ENCODE measurements at regions not wholly inside any gene's neighbourhood (a gene's known extent, or its start where the extent isn't known, plus 50 kb on each side); places are given as distances from the start of the nearest gene placed in this dataset.
A peak's percentile ranks its signal among the peaks of the same experiment; 100 is the strongest.
"Not testable (repeated sequence)": the region's sequence is repeated elsewhere in the genome, so short reads cannot be mapped to it uniquely, and the experiment has no call there.

- CTCF ChIA-PET = not testable (repeated sequence)
Measured at GRCh38 chr17:63287006-63287405, 159.1 kb downstream of the CYB561 start.

GRCh38 chr17:63289931-63290330, 156.2 kb downstream of the CYB561 start:
- Histone ChIP-seq H3K9me3 (ENCODE audit: control insufficient read depth in 2 of 3, low read length in 3 of 3) (peaks cover 0 to 3% (median 0%) of the 10 kb centered on the region in 3 experiments), H3K36me3 (ENCODE audit: control insufficient read depth in 2 of 3, insufficient read depth in 3 of 3, low read length in 3 of 3) (no peaks in the 10 kb centered on the region), H3K27ac (ENCODE audit: low read depth, low read length) (no peak overlapping the region), H3K4me1 (ENCODE audit: control insufficient read depth in 2 of 2, insufficient read depth in 2 of 2, low read length in 2 of 2) (no peaks in the 10 kb centered on the region), H3K4me3 (ENCODE audit: low read length) (no peak overlapping the region), H3K27me3 (ENCODE audit: control insufficient read depth in 2 of 2, insufficient read depth in 2 of 2, low read length in 2 of 2) (no peaks in the 10 kb centered on the region)
- H3K27me3 Mint-ChIP-seq = peaks cover 0 to 5% (median 0%) of the 10 kb centered on the region in 5 donors
- peaks cover 0 to 2% (median 0%) of the 10 kb centered on the region in 7 donors for H3K4me1 Mint-ChIP-seq
- peaks cover 2 to 64% (median 52%) of the 10 kb centered on the region in 5 donors for H3K36me3 Mint-ChIP-seq
- H3K27ac Mint-ChIP-seq = no peak overlapping the region
- CTCF ChIA-PET = interaction anchor here (0.8 kb wide), 1 partner anchor 9 kb away, joined by 3 read pairs; no protein-coding TSS in a partner anchor
- POLR2A ChIA-PET = interaction anchor here (0.6 kb wide), 1 partner anchor 367 kb away, joined by 3 read pairs; no protein-coding TSS in a partner anchor
- ATAC-seq (no peak), DNase-seq (no peak)
- no peak overlapping the region for H3K4me3 Mint-ChIP-seq
- intact Hi-C loops (cut with micrococcal nuclease) = no loop called here
- peaks cover 5 to 36% (median 14%) of the 10 kb centered on the region in 11 donors for H3K9me3 Mint-ChIP-seq

More at GRCh38 chr17:63287006-63287405, 159.1 kb downstream of the CYB561 start:
- H3K4me1 ChIP-seq (ENCODE audit: control insufficient read depth in 2 of 2, insufficient read depth in 2 of 2, low read length in 2 of 2); H3K27me3 Mint-ChIP-seq; intact Hi-C loops (cut with micrococcal nuclease); H3K27me3 ChIP-seq (ENCODE audit: control insufficient read depth in 2 of 2, insufficient read depth in 2 of 2, low read length in 2 of 2); POLR2A ChIA-PET; H3K36me3 ChIP-seq (ENCODE audit: control insufficient read depth in 2 of 3, insufficient read depth in 3 of 3, low read length in 3 of 3); DNase-seq; H3K4me3 ChIP-seq (ENCODE audit: low read length); H3K27ac Mint-ChIP-seq; H3K4me1 Mint-ChIP-seq; ATAC-seq; H3K27ac ChIP-seq (ENCODE audit: low read depth, low read length); H3K9me3 ChIP-seq (ENCODE audit: control insufficient read depth in 2 of 3, low read length in 3 of 3); H3K4me3 Mint-ChIP-seq: not testable (repeated sequence)
- peaks cover 5 to 57% (median 30%) of the 10 kb centered on the region in 11 donors for H3K9me3 Mint-ChIP-seq
- peaks cover 2 to 77% (median 56%) of the 10 kb centered on the region in 5 donors for H3K36me3 Mint-ChIP-seq

- intact Hi-C loops (cut with micrococcal nuclease) = no loop called here
- ChIA-PET POLR2A (no interaction called here), CTCF (interaction anchor here (0.8 kb wide), 1 partner anchor 9 kb away, joined by 3 read pairs; no protein-coding TSS in a partner anchor)
- ATAC-seq (no peak), DNase-seq (no peak)
- Mint-ChIP-seq H3K9me3 (peaks cover 1 to 34% (median 10%) of the 10 kb centered on the region in 11 donors), H3K4me1 (peaks cover 0 to 2% (median 0%) of the 10 kb centered on the region in 7 donors), H3K27me3 (peaks cover 0 to 4% (median 0%) of the 10 kb centered on the region in 5 donors), H3K4me3 (no peak overlapping the region), H3K36me3 (peaks cover 2 to 60% (median 48%) of the 10 kb centered on the region in 5 donors), H3K27ac (no peak overlapping the region)
- no peak overlapping the region for H3K27ac ChIP-seq (ENCODE audit: low read depth, low read length)
- H3K36me3 ChIP-seq (ENCODE audit: control insufficient read depth in 2 of 3, insufficient read depth in 3 of 3, low read length in 3 of 3) = no peaks in the 10 kb centered on the region
- H3K4me3 ChIP-seq (ENCODE audit: low read length) = no peak overlapping the region
- no peaks in the 10 kb centered on the region for H3K4me1 ChIP-seq (ENCODE audit: control insufficient read depth in 2 of 2, insufficient read depth in 2 of 2, low read length in 2 of 2)
- no peaks in the 10 kb centered on the region for H3K27me3 ChIP-seq (ENCODE audit: control insufficient read depth in 2 of 2, insufficient read depth in 2 of 2, low read length in 2 of 2)
- peaks cover 0 to 3% (median 0%) of the 10 kb centered on the region in 3 experiments for H3K9me3 ChIP-seq (ENCODE audit: control insufficient read depth in 2 of 3, low read length in 3 of 3)
Measured at GRCh38 chr17:63290351-63290750, 155.8 kb downstream of the CYB561 start.

- Histone ChIP-seq H3K4me1 (ENCODE audit: control insufficient read depth in 2 of 2, insufficient read depth in 2 of 2, low read length in 2 of 2) (no peaks in the 10 kb centered on the region), H3K27ac (ENCODE audit: low read depth, low read length) (no peak overlapping the region), H3K36me3 (ENCODE audit: control insufficient read depth in 2 of 3, insufficient read depth in 3 of 3, low read length in 3 of 3) (no peaks in the 10 kb centered on the region), H3K4me3 (ENCODE audit: low read length) (no peak overlapping the region), H3K27me3 (ENCODE audit: control insufficient read depth in 2 of 2, insufficient read depth in 2 of 2, low read length in 2 of 2) (no peaks in the 10 kb centered on the region), H3K9me3 (ENCODE audit: control insufficient read depth in 2 of 3, low read length in 3 of 3) (peaks cover 0 to 4% (median 0%) of the 10 kb centered on the region in 3 experiments)
- no peak overlapping the region for H3K27ac Mint-ChIP-seq
- H3K27me3 Mint-ChIP-seq = peaks cover 0 to 2% (median 0%) of the 10 kb centered on the region in 5 donors
- ChIA-PET CTCF (interaction anchor here (0.8 kb wide), 1 partner anchor 9 kb away, joined by 3 read pairs; no protein-coding TSS in a partner anchor), POLR2A (no interaction called here)
- DNase-seq = no peak
- peaks cover 2 to 56% (median 44%) of the 10 kb centered on the region in 5 donors for H3K36me3 Mint-ChIP-seq
- no peak overlapping the region for H3K4me3 Mint-ChIP-seq
- H3K9me3 Mint-ChIP-seq = peaks cover 0 to 34% (median 7%) of the 10 kb centered on the region in 11 donors
- no peak for ATAC-seq
- H3K4me1 Mint-ChIP-seq = peaks cover 0 to 6% (median under 1%) of the 10 kb centered on the region in 7 donors
- intact Hi-C loops (cut with micrococcal nuclease) = no loop called here
Measured at GRCh38 chr17:63290784-63291183, 155.3 kb downstream of the CYB561 start.

GRCh38 chr17:63291258-63291657, 154.8 kb downstream of the CYB561 start:
- intact Hi-C loops (cut with micrococcal nuclease) = no loop called here
- H3K27ac ChIP-seq (ENCODE audit: low read depth, low read length) = no peak overlapping the region
- peaks cover 0 to 34% (median 12%) of the 10 kb centered on the region in 11 donors for H3K9me3 Mint-ChIP-seq
- H3K36me3 Mint-ChIP-seq = peaks cover 2 to 60% (median 48%) of the 10 kb centered on the region in 5 donors
- H3K4me1 Mint-ChIP-seq = peaks cover 0 to 10% (median 3%) of the 10 kb centered on the region in 7 donors
- CTCF ChIA-PET = no interaction called here
- H3K4me3 Mint-ChIP-seq = no peak overlapping the region
- DNase-seq (no peak), ATAC-seq (no peak)
- no peaks in the 10 kb centered on the region for H3K27me3 ChIP-seq (ENCODE audit: control insufficient read depth in 2 of 2, insufficient read depth in 2 of 2, low read length in 2 of 2)
- no peak overlapping the region for H3K27ac Mint-ChIP-seq
- H3K36me3 ChIP-seq (ENCODE audit: control insufficient read depth in 2 of 3, insufficient read depth in 3 of 3, low read length in 3 of 3) = no peaks in the 10 kb centered on the region
- H3K9me3 ChIP-seq (ENCODE audit: control insufficient read depth in 2 of 3, low read length in 3 of 3) = peaks cover 0 to 9% (median 0%) of the 10 kb centered on the region in 3 experiments
- H3K4me3 ChIP-seq (ENCODE audit: low read length) = no peak overlapping the region
- POLR2A ChIA-PET = no interaction called here
- peaks cover 0 to 2% (median 0%) of the 10 kb centered on the region in 5 donors for H3K27me3 Mint-ChIP-seq
- no peaks in the 10 kb centered on the region for H3K4me1 ChIP-seq (ENCODE audit: control insufficient read depth in 2 of 2, insufficient read depth in 2 of 2, low read length in 2 of 2)

- POLR2A ChIA-PET = no interaction called here
- H3K36me3 Mint-ChIP-seq = peaks cover 2 to 63% (median 51%) of the 10 kb centered on the region in 5 donors
Measured at GRCh38 chr17:63292421-63292820, 153.7 kb downstream of the CYB561 start.

More at GRCh38 chr17:63292421-63292820, 153.7 kb downstream of the CYB561 start:
- Mint-ChIP-seq H3K9me3 (peaks cover 4 to 34% (median 12%) of the 10 kb centered on the region in 11 donors), H3K4me3 (no peak overlapping the region), H3K4me1 (peaks cover 0 to 10% (median 3%) of the 10 kb centered on the region in 7 donors), H3K27ac (peak overlapping the region in 1 of 9 donors; percentile 16), H3K27me3 (peaks cover 0 to 2% (median 0%) of the 10 kb centered on the region in 5 donors)
- ATAC-seq (no peak), DNase-seq (no peak)
- Histone ChIP-seq H3K36me3 (ENCODE audit: control insufficient read depth in 2 of 3, insufficient read depth in 3 of 3, low read length in 3 of 3) (no peaks in the 10 kb centered on the region), H3K4me1 (ENCODE audit: control insufficient read depth in 2 of 2, insufficient read depth in 2 of 2, low read length in 2 of 2) (no peaks in the 10 kb centered on the region), H3K9me3 (ENCODE audit: control insufficient read depth in 2 of 3, low read length in 3 of 3) (peaks cover 0 to 17% (median 0%) of the 10 kb centered on the region in 3 experiments), H3K27me3 (ENCODE audit: control insufficient read depth in 2 of 2, insufficient read depth in 2 of 2, low read length in 2 of 2) (no peaks in the 10 kb centered on the region), H3K4me3 (ENCODE audit: low read length) (no peak overlapping the region), H3K27ac (ENCODE audit: low read depth, low read length) (no peak overlapping the region)
- CTCF ChIA-PET = no interaction called here
- intact Hi-C loops (cut with micrococcal nuclease) = no loop called here
